Activated naive CD8-positive, alpha-beta T cell (primary cell): ENCODE measurements at regions not wholly inside any gene's neighbourhood (a gene's known extent, or its start where the extent isn't known, plus 50 kb on each side); places are given as distances from the start of the nearest gene placed in this dataset.
A peak's percentile ranks its signal among the peaks of the same experiment; 100 is the strongest.
"Not testable (repeated sequence)": the region's sequence is repeated elsewhere in the genome, so short reads cannot be mapped to it uniquely, and the experiment has no call there.

Source experiments
- H3K27ac Mint-ChIP-seq: one replicate; pipeline ENCODE4 v1.8.0; 2021; ENCODE audit warnings: mixed read lengths
- H3K27me3 Mint-ChIP-seq: one replicate; pipeline ENCODE4 v1.8.0; 2021; ENCODE audit warnings: mixed read lengths
- H3K36me3 Mint-ChIP-seq: one replicate; pipeline ENCODE4 v1.8.0; 2021; ENCODE audit warnings: mixed read lengths
- H3K4me1 Mint-ChIP-seq: one replicate; pipeline ENCODE4 v1.8.0; 2021; ENCODE audit warnings: low read depth, mixed read lengths
- H3K4me3 Mint-ChIP-seq: one replicate; pipeline ENCODE4 v1.8.0; 2021; ENCODE audit warnings: mild to moderate bottlenecking, mixed read lengths
- H3K9me3 Mint-ChIP-seq: one replicate; pipeline ENCODE4 v1.8.0; 2021; ENCODE audit warnings: low read depth, mixed read lengths

- Mint-ChIP-seq H3K36me3 (no peaks in the 10 kb centered on the region), H3K27me3 (peaks cover 2% of the 10 kb centered on the region), H3K27ac (no peak overlapping the region), H3K4me3 (no peak overlapping the region), H3K4me1 (no peaks in the 10 kb centered on the region), H3K9me3 (no peaks in the 10 kb centered on the region)
These were observed 174.1 kb upstream of the ADAMTS3 start for GRCh38 chr4:72743078-72743477.

- no peak overlapping the region for H3K27ac Mint-ChIP-seq
- no peaks in the 10 kb centered on the region for H3K4me1 Mint-ChIP-seq
- H3K27me3 Mint-ChIP-seq = no peaks in the 10 kb centered on the region
- no peaks in the 10 kb centered on the region for H3K36me3 Mint-ChIP-seq
- H3K9me3 Mint-ChIP-seq = no peaks in the 10 kb centered on the region
- H3K4me3 Mint-ChIP-seq = no peak overlapping the region
These were observed 146.3 kb upstream of the ADAMTS3 start for GRCh38 chr4:72715299-72715698.

- Mint-ChIP-seq H3K9me3 (no peaks in the 10 kb centered on the region), H3K4me1 (no peaks in the 10 kb centered on the region), H3K27me3 (no peaks in the 10 kb centered on the region), H3K4me3 (no peak overlapping the region), H3K27ac (no peak overlapping the region), H3K36me3 (no peaks in the 10 kb centered on the region)
These were observed 145.7 kb upstream of the ADAMTS3 start for GRCh38 chr4:72714482-72715279.

DNA sequence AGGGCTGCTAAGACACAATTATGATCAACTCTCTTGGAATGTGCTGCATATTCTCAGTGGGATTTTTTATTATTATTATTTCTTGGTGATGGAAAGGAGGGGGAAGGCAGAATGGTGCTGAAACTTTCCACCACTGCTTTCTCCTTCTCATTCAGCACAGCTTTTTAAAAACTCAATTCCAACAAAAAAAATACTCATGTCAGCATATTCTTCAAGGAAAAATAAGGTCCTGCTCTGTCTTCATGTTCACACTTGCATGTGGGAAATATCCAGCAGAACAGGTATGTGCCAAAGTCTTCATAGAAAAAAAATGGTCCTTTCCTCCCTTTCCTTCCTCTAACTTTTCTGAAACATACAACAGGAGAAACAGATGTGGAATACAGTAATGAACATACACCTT is 144.0 kb upstream of the ADAMTS3 start:
- H3K4me3 Mint-ChIP-seq = no peak overlapping the region
- no peaks in the 10 kb centered on the region for H3K4me1 Mint-ChIP-seq
- H3K27me3 Mint-ChIP-seq = peaks cover 3% of the 10 kb centered on the region
- no peaks in the 10 kb centered on the region for H3K36me3 Mint-ChIP-seq
- H3K9me3 Mint-ChIP-seq = no peaks in the 10 kb centered on the region
- H3K27ac Mint-ChIP-seq = no peak overlapping the region

DNA sequence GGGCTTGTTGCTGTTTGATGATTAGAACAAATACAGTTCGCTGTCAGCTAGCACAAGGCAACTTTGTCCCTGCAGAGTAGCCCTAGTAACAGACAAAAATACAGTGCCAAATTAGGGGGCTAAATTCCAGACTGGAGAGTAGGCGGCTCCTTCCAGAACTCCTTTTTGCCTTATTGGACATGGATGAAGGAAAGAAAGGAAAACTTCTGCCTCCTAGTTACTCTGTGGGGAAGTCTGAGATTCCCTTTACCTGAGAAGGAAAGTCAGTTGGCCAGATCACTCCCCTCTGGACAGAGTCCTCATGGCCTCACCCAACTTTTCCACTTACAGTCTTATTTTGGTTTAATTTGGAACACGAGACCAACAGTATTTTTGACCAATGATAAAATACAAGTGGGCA is 140.5 kb upstream of the ADAMTS3 start:
- H3K4me1 Mint-ChIP-seq = no peaks in the 10 kb centered on the region
- H3K36me3 Mint-ChIP-seq = no peaks in the 10 kb centered on the region
- no peaks in the 10 kb centered on the region for H3K9me3 Mint-ChIP-seq
- no peak overlapping the region for H3K4me3 Mint-ChIP-seq
- H3K27me3 Mint-ChIP-seq = peaks cover 4% of the 10 kb centered on the region
- no peak overlapping the region for H3K27ac Mint-ChIP-seq

DNA sequence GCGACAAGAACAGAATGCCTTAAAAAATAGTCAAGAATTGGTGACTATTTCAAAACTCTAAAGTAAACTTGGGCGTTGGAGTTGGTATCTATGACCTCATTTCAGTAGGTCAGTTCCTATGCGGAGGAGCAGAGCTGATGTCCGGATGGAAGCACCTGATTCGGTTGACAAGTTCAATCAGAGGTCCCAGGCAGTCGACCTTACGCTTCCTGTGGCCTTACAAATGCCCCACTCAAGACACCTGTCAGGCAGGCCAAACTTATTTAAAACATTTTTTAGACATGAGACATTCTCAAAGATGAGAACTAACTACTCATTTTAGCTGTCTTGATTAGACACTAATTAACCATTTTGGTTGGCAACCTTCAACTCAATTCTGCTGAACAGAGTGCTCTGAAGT is 137.7 kb upstream of the ADAMTS3 start:
- Mint-ChIP-seq H3K4me3 (no peak overlapping the region), H3K27me3 (peaks cover 4% of the 10 kb centered on the region), H3K4me1 (peaks cover 5% of the 10 kb centered on the region), H3K27ac (no peak overlapping the region), H3K9me3 (no peaks in the 10 kb centered on the region), H3K36me3 (no peaks in the 10 kb centered on the region)

DNA sequence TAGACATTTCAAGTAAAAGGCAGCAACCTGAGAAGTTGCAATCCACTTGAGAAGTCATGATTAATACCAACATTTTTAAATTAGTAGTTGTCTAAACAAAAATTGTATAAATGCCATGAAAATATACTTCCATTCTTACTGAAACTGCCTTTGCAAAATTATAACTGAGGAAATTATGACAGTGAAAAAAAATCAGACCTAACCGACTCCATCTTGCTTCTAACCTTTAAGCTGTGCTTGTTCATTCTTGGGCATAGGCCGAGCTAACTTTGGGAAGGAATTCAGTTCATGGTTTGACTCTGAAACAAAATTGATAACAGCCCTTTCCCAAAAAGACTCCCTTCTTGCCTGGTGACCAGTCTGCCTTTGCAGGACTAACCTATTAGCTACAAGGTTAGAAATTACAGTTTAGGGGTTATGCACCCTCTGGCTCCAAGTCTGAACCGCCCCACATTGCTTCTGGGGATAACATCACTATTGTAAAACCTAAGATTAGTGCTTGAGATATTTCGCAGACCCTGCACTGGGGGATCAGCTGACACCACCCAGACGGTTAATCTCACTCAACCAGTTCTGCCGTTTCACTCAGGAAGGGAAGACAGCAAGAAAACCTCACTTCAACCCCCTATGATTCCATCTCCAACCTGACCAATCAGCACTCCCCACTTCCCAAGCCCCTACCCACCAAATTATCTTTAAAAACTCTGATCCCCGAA is 136.1 kb upstream of the ADAMTS3 start:
- H3K36me3 Mint-ChIP-seq, H3K4me1 Mint-ChIP-seq, H3K9me3 Mint-ChIP-seq, H3K27ac Mint-ChIP-seq, H3K4me3 Mint-ChIP-seq, H3K27me3 Mint-ChIP-seq: not testable (repeated sequence)

GRCh38 chr4:72702948-72703347 is 133.9 kb upstream of the ADAMTS3 start:
- Mint-ChIP-seq H3K9me3 (no peaks in the 10 kb centered on the region), H3K4me3 (no peak overlapping the region), H3K36me3 (no peaks in the 10 kb centered on the region), H3K27me3 (peaks cover under 1% of the 10 kb centered on the region), H3K27ac (no peak overlapping the region), H3K4me1 (peaks cover 5% of the 10 kb centered on the region)

- H3K27ac Mint-ChIP-seq = no peak overlapping the region
- H3K9me3 Mint-ChIP-seq = no peaks in the 10 kb centered on the region
- no peaks in the 10 kb centered on the region for H3K36me3 Mint-ChIP-seq
- no peaks in the 10 kb centered on the region for H3K27me3 Mint-ChIP-seq
- peak overlapping the region; percentile 82 for H3K4me3 Mint-ChIP-seq
- peaks cover 5% of the 10 kb centered on the region for H3K4me1 Mint-ChIP-seq
These were observed 133.2 kb upstream of the ADAMTS3 start for GRCh38 chr4:72701987-72702819.

- H3K36me3 Mint-ChIP-seq = no peaks in the 10 kb centered on the region
- H3K9me3 Mint-ChIP-seq = no peaks in the 10 kb centered on the region
- no peak overlapping the region for H3K4me3 Mint-ChIP-seq
- H3K27me3 Mint-ChIP-seq = peaks cover 1% of the 10 kb centered on the region
- no peaks in the 10 kb centered on the region for H3K4me1 Mint-ChIP-seq
- H3K27ac Mint-ChIP-seq = no peak overlapping the region
These were observed 121.8 kb upstream of the ADAMTS3 start for GRCh38 chr4:72690771-72691170.

DNA sequence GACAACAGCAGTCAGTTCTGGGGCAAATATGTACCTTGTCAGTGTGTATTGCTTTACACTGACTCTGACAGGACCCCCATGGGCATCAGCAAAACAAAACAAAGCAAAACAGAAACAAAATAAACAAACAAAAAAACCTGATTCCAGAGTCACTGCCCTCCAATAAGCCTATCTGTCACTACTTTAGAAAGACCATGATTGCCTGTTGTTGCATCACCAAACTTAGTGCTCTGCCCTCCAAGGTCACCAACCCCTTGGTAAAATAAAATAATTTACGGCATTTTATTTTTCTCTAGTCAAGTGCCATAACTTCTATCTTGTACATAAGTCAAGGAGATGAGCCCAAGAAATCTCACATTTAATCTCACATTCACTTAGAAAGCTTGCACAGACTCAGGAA is 120.9 kb upstream of the ADAMTS3 start:
- H3K4me1 Mint-ChIP-seq = no peaks in the 10 kb centered on the region
- H3K36me3 Mint-ChIP-seq = no peaks in the 10 kb centered on the region
- H3K27me3 Mint-ChIP-seq = no peaks in the 10 kb centered on the region
- H3K4me3 Mint-ChIP-seq = no peak overlapping the region
- H3K9me3 Mint-ChIP-seq = no peaks in the 10 kb centered on the region
- no peak overlapping the region for H3K27ac Mint-ChIP-seq

DNA sequence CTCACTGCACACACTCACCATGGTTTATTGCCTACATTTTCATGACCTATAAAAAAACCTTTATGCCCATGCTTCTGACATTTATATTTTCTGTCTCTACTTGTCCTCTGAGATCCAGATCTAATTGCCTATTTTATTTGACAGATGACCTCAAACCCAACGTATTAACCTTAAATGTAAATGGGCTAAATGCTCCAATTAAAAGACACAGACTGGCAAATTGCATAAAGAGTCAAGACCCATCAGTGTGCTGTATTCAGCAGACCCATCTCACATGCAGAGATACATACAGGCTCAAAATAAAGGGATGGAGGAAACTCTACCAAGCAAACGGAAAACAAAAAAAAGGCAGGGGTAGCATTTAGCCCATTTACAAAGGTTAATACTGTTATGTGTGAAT is 117.4 kb upstream of the ADAMTS3 start:
- H3K4me1 Mint-ChIP-seq, H3K9me3 Mint-ChIP-seq, H3K27ac Mint-ChIP-seq, H3K36me3 Mint-ChIP-seq, H3K4me3 Mint-ChIP-seq, H3K27me3 Mint-ChIP-seq: not testable (repeated sequence)

- no peaks in the 10 kb centered on the region for H3K36me3 Mint-ChIP-seq
- H3K4me1 Mint-ChIP-seq = no peaks in the 10 kb centered on the region
- H3K4me3 Mint-ChIP-seq = no peak overlapping the region
- H3K27ac Mint-ChIP-seq = no peak overlapping the region
- H3K27me3 Mint-ChIP-seq = peaks cover 3% of the 10 kb centered on the region
- no peaks in the 10 kb centered on the region for H3K9me3 Mint-ChIP-seq
These were observed 110.6 kb upstream of the ADAMTS3 start for GRCh38 chr4:72679666-72680065.

DNA sequence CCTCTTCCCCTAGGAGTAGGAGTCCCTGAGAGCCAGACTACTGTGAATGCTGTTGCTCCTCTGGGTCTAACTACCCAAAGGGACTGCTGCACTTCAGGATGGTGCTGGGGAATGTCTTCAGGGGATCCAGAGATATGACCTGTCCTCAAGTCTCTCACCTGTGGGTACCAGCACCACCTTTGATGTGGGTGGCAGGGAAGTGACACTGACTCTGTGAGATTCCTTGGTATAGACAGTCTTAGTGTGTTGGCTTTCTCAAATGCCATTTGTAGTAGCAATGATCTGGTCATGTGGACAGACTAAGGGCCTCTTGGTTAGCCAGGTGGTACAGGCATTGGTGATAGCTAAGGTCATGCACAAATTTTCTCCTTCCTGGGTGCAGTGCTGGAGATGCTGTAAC is 108.9 kb upstream of the ADAMTS3 start:
- Mint-ChIP-seq H3K9me3 (no peaks in the 10 kb centered on the region), H3K27me3 (peaks cover 3% of the 10 kb centered on the region), H3K4me3 (no peak overlapping the region), H3K27ac (no peak overlapping the region), H3K36me3 (no peaks in the 10 kb centered on the region), H3K4me1 (no peaks in the 10 kb centered on the region)

DNA sequence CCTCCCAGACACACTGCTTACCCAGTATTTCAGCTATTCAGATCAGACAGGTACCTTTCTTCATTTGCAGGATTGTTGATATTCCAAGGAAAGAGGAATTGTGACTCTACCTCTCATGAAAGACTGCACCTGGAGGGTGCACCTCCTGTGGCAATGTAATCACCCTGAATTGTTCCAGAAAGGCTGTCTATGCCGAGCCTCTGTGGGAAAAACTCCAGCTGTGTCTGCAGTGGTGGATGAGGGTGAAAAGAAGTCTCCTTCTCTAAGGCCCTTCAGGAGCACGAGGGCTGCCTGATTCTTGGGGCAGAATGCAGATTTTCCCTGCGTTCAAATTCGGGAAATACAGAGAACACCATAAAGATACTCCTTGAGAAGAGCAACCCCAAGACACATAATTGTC is 108.2 kb upstream of the ADAMTS3 start:
- H3K4me3 Mint-ChIP-seq = no peak overlapping the region
- H3K27me3 Mint-ChIP-seq = peaks cover 3% of the 10 kb centered on the region
- peaks cover 1% of the 10 kb centered on the region for H3K9me3 Mint-ChIP-seq
- H3K4me1 Mint-ChIP-seq = no peaks in the 10 kb centered on the region
- H3K27ac Mint-ChIP-seq = no peak overlapping the region
- no peaks in the 10 kb centered on the region for H3K36me3 Mint-ChIP-seq
